ENCODE measurements at regions not wholly inside any gene's neighbourhood (a gene's known extent, or its start where the extent isn't known, plus 50 kb on each side); places are given as distances from the start of the nearest gene placed in this dataset.

- TF ChIP-seq, protein P1, sequence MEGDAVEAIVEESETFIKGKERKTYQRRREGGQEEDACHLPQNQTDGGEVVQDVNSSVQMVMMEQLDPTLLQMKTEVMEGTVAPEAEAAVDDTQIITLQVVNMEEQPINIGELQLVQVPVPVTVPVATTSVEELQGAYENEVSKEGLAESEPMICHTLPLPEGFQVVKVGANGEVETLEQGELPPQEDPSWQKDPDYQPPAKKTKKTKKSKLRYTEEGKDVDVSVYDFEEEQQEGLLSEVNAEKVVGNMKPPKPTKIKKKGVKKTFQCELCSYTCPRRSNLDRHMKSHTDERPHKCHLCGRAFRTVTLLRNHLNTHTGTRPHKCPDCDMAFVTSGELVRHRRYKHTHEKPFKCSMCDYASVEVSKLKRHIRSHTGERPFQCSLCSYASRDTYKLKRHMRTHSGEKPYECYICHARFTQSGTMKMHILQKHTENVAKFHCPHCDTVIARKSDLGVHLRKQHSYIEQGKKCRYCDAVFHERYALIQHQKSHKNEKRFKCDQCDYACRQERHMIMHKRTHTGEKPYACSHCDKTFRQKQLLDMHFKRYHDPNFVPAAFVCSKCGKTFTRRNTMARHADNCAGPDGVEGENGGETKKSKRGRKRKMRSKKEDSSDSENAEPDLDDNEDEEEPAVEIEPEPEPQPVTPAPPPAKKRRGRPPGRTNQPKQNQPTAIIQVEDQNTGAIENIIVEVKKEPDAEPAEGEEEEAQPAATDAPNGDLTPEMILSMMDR (IDR thresholded peaks at IDR 0.05): no peak
- Mint-ChIP-seq H3K27me3 (peaks cover 4% of the 10 kb centered on the region), H3K27ac (no peak overlapping the region), H3K4me1 (ENCODE audit: low read depth) (no peaks in the 10 kb centered on the region), H3K4me3 (no peak overlapping the region), H3K9me3 (no peaks in the 10 kb centered on the region), H3K36me3 (ENCODE audit: low read depth) (no peaks in the 10 kb centered on the region)
- ATAC-seq (no peak), DNase-seq (no peak)
- ChIA-PET CTCF (no interaction called here), POLR2A (no interaction called here)
- intact Hi-C loops (cut with micrococcal nuclease): no loop called here
Observed at GRCh38 chr21:35651196-35651595, 409.1 kb downstream of the SETD4 start.

DNA sequence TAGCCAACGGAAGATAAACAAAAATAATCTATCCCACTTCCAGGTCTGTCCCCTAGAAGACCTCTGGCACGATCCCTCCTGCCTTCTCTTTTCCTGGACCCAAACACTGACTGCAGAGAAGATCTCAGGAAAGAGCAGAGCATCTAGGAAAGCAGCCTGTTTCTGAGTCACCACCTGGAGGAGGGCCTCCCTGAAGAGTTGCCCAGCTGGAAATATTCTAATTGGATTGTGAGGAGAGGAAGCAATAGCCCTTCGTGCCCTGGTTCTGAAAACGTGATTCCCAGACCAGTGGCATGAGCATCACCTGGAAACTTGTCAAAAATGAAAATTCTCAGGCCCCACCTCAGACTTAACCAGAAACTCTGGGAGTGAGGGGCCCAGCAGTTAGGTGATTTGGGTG, 411.1 kb downstream of the SETD4 start:
- Mint-ChIP-seq H3K27me3 (peaks cover 4% of the 10 kb centered on the region), H3K27ac (no peak overlapping the region), H3K9me3 (no peaks in the 10 kb centered on the region), H3K4me1 (ENCODE audit: low read depth) (no peaks in the 10 kb centered on the region), H3K4me3 (no peak overlapping the region), H3K36me3 (ENCODE audit: low read depth) (no peaks in the 10 kb centered on the region)
- TF ChIP-seq, protein P1 (IDR thresholded peaks at IDR 0.05): no peak
- no peak for ATAC-seq
- ChIA-PET CTCF (no interaction called here), POLR2A (no interaction called here)
- intact Hi-C loops (cut with micrococcal nuclease): no loop called here
- no peak for DNase-seq

DNA sequence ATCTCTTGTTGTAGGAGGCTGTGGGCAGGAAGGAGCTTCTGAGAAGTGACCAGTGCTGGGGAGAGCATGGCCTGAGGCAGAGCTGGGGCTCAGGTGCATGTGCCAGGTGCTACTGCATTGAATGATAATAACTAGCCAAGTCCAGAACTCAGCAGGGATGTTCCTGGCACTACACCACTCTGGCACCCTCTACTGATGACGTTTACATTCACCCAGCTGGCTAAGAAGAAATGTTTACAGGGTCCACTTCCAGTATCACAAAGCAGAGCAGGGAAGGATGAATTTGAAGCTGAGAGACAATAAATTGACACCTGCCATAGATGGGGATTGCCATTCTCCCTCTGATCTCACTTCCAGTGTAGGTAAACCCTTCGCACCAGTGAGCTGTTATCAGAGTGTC, 411.8 kb downstream of the SETD4 start:
- Mint-ChIP-seq H3K4me3 (no peak overlapping the region), H3K36me3 (ENCODE audit: low read depth) (no peaks in the 10 kb centered on the region), H3K9me3 (no peaks in the 10 kb centered on the region), H3K4me1 (ENCODE audit: low read depth) (no peaks in the 10 kb centered on the region), H3K27ac (no peak overlapping the region), H3K27me3 (peaks cover 4% of the 10 kb centered on the region)
- intact Hi-C loops (cut with micrococcal nuclease): no loop called here
- TF ChIP-seq, protein P1 (IDR thresholded peaks at IDR 0.05): no peak
- ATAC-seq (no peak), DNase-seq (no peak)
- POLR2A ChIA-PET: no interaction called here
- CTCF ChIA-PET: no interaction called here

GRCh38 chr21:35646606-35647005, 413.7 kb downstream of the SETD4 start:
- CTCF ChIA-PET: no interaction called here
- Mint-ChIP-seq H3K9me3 (no peaks in the 10 kb centered on the region), H3K4me1 (ENCODE audit: low read depth) (no peaks in the 10 kb centered on the region), H3K27ac (no peak overlapping the region), H3K4me3 (no peak overlapping the region), H3K36me3 (ENCODE audit: low read depth) (no peaks in the 10 kb centered on the region), H3K27me3 (peaks cover 7% of the 10 kb centered on the region)
- POLR2A ChIA-PET: no interaction called here
- no peak for DNase-seq
- TF ChIP-seq, protein P1 (IDR thresholded peaks at IDR 0.05): no peak
- no peak for ATAC-seq
- intact Hi-C loops (cut with micrococcal nuclease): no loop called here

DNA sequence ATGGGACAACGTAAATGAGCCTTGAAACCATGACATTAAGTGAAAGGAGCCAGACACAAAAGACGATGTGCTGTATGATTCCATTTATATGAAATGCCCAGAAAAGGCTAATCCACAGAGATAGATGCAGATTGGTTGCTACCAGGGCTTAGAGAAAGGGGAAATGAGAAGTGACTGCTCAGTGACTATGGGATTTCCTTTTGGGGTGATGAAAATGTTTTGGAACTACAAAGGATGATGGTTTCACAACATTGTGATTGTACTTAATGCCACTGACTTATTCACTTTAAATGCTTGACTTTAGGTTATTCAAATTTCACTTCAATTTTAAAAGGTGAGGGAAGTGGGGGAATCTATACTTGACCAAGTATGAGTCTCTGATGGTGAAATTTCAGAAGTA, 414.3 kb downstream of the SETD4 start:
- no peak for DNase-seq
- Mint-ChIP-seq H3K4me3 (no peak overlapping the region), H3K36me3 (ENCODE audit: low read depth) (no peaks in the 10 kb centered on the region), H3K27me3 (peaks cover 8% of the 10 kb centered on the region), H3K9me3 (no peaks in the 10 kb centered on the region), H3K4me1 (ENCODE audit: low read depth) (no peaks in the 10 kb centered on the region), H3K27ac (no peak overlapping the region)
- POLR2A ChIA-PET: no interaction called here
- TF ChIP-seq, protein P1 (IDR thresholded peaks at IDR 0.05): no peak
- CTCF ChIA-PET: no interaction called here
- ATAC-seq: no peak
- intact Hi-C loops (cut with micrococcal nuclease): no loop called here

All from activated CD8-positive, alpha-beta T cell treated with anti-CD3 and anti-CD28 coated beads for 36 hours (primary cell).